GM11168 (cell line): ENCODE measurements at regions not wholly inside any gene's neighbourhood (a gene's known extent, or its start where the extent isn't known, plus 50 kb on each side); places are given as distances from the start of the nearest gene placed in this dataset.

Experiments used
- in situ Hi-C: fragments of 300-500 bp; cut with MboI; formaldehyde crosslinking; loops from one replicate; pipeline ENCODE4 v1.12.0; 2022; ENCODE audit warnings: low sequenced_read_pairs; ENCODE audit not compliant: unreplicated experiment

DNA sequence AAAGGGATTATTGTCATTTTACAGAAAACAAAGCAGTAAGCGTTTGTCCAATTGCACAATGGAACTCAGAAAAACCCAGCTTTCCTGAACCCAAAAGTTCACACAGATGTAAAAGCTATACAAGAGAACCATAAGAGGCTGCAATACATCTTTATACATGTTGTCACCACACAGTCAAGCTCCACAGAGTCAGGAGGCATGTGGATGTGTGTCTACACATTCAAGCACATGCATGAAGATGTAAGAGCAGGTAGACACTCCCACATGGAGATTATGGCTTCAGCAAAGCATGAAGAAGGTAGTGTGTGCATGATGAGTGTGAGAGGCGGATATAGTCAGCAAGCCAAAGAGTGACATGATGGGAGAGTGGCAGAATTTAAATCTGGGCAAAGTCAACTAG is 124.7 kb upstream of the THBS1 start:
- in situ Hi-C loops: no loop called here

GRCh38 chr15:39456582-39457330 is 124.1 kb upstream of the THBS1 start:
- in situ Hi-C loops: no loop called here

GRCh38 chr15:39458131-39458530 is 122.7 kb upstream of the THBS1 start:
- in situ Hi-C loops: no loop called here

DNA sequence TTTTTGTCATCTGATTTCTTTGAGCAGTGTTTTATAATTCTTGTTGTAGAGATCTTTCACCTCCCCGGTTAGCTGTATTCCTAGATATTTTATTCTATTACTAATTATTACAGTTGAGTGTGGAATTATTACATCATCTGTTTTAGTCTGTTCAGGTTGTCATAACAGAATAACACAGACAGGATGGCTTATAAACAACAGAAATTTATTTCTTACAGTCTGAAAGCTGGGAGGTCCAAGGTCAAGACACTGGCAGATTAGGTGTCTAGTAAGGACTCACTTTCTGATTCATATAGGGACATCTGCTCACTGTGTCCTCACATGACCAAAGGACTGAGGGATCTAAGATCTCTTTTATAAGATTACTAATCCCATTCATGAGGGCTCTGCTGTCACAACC is 121.3 kb upstream of the THBS1 start:
- in situ Hi-C loops: no loop called here

- in situ Hi-C loops: no loop called here
These were observed 120.1 kb upstream of the THBS1 start for GRCh38 chr15:39460748-39461147.

- in situ Hi-C loops: no loop called here
These were observed 119.2 kb upstream of the THBS1 start for GRCh38 chr15:39461536-39462130.

DNA sequence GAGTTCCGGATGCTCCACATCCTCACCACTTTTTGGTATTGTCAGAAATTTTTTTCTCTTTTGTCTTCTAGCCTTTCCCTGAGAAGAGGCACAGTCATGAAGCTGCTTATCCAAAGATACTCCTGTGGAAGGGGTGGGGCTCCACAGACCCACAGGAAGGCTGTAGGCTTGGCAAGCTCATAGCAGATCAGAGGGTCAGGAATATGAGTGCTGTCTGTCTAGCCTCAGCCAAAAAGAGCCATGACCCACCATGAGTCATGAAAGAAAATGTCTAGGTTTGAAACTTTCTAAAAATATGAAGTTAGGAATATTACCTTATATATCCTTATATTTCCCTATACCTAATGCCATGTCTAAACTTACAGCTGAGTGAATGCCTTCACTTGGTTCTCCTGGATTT is 118.2 kb upstream of the THBS1 start:
- in situ Hi-C loops: no loop called here

GRCh38 chr15:39465843-39466749 is 114.8 kb upstream of the THBS1 start:
- in situ Hi-C loops: no loop called here

- in situ Hi-C loops: no loop called here
These were observed 114.2 kb upstream of the THBS1 start for GRCh38 chr15:39466750-39467105.

DNA sequence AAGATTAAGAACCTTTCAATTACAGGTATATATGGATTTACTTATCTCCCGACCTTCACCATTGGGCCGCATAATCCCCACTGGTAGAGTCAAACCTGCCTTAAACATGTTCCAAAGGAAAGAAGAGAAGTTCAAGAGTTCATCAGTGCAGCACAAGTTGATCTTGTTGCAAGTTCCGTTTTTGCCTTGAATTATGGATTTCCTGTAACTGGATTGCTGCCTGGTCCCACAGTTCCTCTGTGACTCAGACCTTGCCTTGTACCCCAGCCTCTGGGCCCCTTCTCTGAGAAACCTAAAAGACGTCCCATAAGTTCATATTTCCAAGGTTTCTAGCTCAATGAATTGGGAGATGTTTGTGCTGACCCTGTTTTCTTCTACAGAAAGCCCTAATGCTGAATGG is 112.5 kb upstream of the THBS1 start:
- in situ Hi-C loops: no loop called here

- in situ Hi-C loops: no loop called here
These were observed 112.1 kb upstream of the THBS1 start for GRCh38 chr15:39468828-39469227.

DNA sequence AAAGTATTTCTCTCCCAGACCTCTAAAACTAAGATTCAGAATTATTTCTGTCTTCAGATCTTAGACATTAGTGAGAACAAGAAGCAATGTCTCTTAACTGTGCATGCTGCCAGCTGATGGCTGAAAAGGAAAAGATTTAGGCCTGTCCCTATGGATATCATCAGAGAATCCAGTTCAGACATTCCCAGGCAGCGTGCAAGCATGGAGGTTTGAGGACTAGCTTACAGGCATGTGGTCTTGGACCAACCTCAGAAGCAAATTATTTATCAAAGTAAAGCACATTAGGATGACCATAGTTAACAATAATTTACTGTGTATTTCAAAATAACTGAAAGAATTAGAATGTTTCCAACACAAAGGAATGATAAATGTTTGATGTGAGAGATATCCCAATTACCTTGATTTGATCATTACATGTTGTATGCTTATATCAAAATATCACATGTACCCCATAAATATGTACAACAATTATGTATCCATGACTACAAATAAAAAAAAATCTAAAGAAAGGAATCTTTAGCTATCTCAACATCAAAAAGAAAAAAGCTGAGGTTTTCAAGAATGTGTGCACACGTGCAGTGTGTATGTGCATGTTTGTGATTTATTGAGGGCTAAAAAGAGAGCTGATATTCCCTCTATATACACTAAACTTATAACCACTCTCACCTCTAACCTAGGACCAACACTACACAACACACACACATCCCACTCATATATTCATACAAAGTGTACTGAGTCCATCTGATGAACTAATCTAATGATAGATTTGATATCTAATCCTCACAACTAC is 108.9 kb upstream of the THBS1 start:
- in situ Hi-C loops: no loop called here

DNA sequence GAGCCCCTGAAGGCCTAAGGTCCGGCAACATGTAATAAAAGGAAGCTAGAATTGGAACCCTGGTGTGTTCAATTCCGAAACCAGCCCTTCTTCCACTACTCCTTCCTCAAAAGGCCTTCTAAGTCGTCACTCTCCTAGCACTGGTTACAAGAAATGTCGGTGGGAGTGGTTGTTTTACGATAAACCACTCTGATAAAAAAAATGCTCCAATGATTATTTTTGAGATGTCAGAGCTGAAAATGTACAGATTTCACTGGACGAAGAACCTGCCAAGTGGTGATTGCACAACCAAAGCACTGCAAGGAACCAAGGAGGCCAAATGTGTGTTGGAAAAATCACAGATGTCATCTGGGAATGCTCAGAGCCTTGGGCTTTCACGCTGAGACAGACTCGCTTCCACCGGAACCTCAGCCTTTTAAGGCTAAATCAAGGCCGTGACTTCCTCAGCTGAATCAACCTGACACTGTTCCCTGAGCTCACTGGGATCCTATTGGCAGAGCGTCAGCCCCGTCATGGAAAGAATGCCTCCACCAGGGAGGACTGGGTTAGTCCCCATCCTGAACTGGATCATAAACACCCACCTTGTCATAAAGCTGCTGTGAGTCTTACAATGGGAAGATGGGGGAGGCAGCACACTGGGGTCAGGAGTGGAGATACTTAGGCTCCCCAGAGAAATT is 108.1 kb upstream of the THBS1 start:
- in situ Hi-C loops: no loop called here

DNA sequence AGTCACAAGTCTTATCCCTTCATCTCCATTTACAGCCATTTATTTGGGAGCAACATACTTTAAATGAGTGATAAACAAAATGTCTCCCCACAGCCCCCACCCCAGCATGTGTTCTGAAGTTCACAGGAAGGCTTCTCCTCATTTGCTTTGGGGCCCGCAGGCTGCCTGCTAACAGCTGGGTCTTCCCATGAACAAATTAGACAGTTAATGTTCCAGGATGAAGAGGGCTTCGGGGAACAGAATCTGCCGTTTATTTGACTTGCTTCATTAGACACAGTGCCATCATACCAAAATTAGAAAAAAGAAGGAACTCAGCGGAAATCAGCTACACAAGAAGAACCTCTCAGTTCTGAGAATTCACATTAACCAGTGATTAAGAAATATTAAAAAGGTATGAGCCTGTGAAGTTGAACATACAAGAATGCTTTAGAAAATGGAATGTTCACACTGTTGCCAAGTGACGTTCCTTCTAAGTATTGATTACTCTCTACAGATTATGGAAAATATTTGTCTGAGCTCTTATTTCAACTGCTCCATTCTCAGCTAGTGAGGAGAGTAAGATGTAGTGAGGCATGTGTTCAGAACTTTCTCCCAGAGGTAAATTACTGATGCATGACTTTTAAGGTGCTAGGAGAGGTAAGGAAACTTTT is 107.5 kb upstream of the THBS1 start:
- in situ Hi-C loops: no loop called here

GRCh38 chr15:39474657-39475056 is 106.2 kb upstream of the THBS1 start:
- in situ Hi-C loops: no loop called here

GRCh38 chr15:39478996-39479395 is 101.9 kb upstream of the THBS1 start:
- in situ Hi-C loops: no loop called here

GRCh38 chr15:39479911-39480310 is 101.0 kb upstream of the THBS1 start:
- in situ Hi-C loops: no loop called here

DNA sequence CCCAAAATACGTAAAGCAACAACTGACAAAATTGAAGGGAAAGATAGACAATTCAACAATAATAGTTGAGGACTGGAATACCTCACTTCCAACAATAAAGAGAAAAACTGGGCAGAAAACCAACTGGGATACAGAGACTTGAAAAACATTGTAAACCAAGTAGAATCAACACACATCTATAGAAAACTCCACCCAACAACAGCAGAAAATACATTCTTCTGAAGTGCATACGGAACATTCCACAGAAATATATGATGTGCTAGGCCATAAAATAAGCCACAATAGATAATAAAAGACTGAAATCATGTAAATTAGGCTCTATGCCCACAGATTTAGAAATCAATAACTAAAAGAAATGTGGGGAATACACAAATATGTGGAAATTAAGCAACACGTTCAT is 98.4 kb upstream of the THBS1 start:
- in situ Hi-C loops: no loop called here

DNA sequence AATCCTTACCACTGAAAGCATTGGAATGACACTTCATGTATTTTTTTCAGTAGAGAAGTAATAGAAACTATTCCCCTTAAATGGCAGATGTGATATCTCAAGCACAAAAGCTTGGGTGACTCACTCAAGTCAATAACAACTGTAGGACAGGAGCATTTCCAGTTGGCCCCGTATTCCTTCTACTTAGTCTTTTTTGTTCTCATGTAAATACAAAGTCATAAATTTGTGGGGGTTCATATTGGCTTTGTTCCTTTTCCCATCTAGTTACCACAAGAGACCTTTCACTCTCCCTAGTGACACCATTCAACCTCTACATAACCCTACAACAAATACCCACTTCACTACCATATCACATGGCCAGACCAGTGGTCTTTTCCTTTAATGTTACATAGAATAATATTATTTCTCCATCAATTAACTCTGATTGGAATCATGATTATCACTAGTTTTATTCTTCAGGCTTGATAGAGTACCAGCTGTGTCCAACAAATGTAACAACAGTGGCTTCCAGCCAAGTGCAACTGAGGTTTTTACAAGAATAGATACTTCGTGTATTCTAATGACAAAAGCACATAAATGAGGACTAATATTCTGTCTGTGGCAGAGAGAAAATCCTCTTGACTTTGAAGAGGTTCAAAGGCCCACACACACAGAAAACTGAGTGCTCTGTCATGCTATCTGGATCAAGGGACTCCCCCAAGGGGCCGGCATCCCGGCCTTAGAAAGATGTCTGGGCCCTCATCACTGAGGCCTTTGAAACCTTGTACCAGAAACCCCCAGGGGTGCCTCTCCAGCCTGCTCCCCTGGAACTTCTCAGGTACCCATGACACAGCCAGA is 94.0 kb upstream of the THBS1 start:
- in situ Hi-C loops: no loop called here
